ENCODE measurements at regions not wholly inside any gene's neighbourhood (a gene's known extent, or its start where the extent isn't known, plus 50 kb on each side); places are given as distances from the start of the nearest gene placed in this dataset.
"Not testable (repeated sequence)": the region's sequence is repeated elsewhere in the genome, so short reads cannot be mapped to it uniquely, and the experiment has no call there.

DNA sequence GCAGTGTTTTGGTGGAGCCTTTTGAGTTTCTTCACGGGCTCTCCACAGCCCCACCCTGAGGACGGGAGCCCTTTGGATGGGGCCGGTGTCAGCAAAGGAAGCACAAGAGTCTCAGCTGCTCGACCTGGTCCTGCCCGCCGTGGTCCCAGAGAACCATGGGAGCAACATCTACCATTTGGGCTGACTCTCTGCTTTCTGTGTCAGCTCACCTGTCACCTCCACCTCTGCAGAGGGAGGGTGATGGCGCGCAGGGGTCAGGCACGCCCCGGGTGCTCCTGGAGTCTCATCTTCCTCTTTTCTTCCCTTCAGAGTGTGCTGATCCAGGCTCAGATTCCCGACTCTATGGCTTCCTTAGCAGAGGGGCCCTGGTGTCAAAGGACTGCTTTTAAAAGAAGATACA lies 171.7 kb downstream of the LAT start:
- Mint-ChIP-seq H3K27ac (peak overlapping the region; percentile 44 to 87 (median 75)), H3K9me3 (no peaks in the 10 kb centered on the region), H3K4me1 (peaks cover 35% of the 10 kb centered on the region), H3K4me3 (no peak overlapping the region), H3K36me3 (ENCODE audit: low read depth) (no peaks in the 10 kb centered on the region), H3K27me3 (ENCODE audit: low read depth) (peaks cover 10% of the 10 kb centered on the region)
- TF ChIP-seq CTCF (IDR thresholded peaks at IDR 0.05; ENCODE audit: unreplicated experiment in 3 of 3): no peak

DNA sequence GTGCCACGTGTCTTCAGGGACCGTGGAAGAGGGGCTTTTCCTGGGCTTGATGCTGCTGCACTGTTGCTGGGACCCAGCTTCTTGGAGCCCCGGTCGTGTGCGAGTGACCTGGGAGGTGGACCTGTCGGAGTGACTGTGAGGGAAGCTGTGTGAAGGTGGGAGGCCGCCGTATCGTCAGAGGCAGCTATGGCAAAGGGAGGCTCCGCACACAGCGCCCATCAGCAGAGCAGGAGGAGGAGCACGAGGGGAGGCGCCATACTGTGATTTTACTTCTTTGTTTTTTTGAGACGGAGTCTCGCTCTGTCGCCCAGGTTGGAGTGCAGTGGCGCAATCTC lies 171.0 kb downstream of the LAT start:
- peaks cover 31% of the 10 kb centered on the region for H3K4me1 Mint-ChIP-seq
- not testable (repeated sequence) for H3K27me3 Mint-ChIP-seq (ENCODE audit: low read depth); H3K9me3 Mint-ChIP-seq; H3K27ac Mint-ChIP-seq; H3K4me3 Mint-ChIP-seq; H3K36me3 Mint-ChIP-seq (ENCODE audit: low read depth)

GRCh38 chr16:29155131-29155865 lies 170.4 kb downstream of the LAT start:
- not testable (repeated sequence) for H3K9me3 Mint-ChIP-seq; H3K36me3 Mint-ChIP-seq (ENCODE audit: low read depth); H3K4me3 Mint-ChIP-seq
- peaks cover 13% of the 10 kb centered on the region for H3K27me3 Mint-ChIP-seq (ENCODE audit: low read depth)
- H3K4me1 Mint-ChIP-seq: peaks cover 27% of the 10 kb centered on the region
- H3K27ac Mint-ChIP-seq: peak overlapping the region in 1 of 3 experiments; percentile 50

DNA sequence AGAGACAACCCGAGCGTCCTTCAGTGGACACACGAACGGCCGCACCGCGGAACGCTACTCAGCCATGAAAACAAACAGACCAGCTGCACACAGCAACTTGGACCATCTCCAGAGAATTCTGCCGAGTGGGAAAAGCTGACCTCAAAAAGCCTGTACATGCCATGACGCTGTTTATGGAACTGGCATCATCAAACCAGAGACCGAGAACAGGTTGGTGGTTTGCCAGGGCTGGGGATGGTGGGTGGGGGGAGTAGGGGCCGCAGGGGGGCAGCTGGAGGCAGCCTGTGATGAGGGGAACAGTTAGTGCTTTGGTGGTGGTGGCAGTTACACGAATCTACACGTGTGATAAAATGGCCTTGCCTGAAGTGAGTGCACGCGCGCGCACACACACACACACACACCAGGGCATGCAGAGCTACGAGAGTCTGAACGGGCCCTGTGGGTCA lies 169.8 kb downstream of the LAT start:
- TF ChIP-seq CTCF (IDR thresholded peaks at IDR 0.05; ENCODE audit: unreplicated experiment in 3 of 3): no peak
- H3K27me3 Mint-ChIP-seq (ENCODE audit: low read depth): peaks cover 15% of the 10 kb centered on the region
- H3K9me3 Mint-ChIP-seq: no peaks in the 10 kb centered on the region
- peaks cover 21% of the 10 kb centered on the region for H3K4me1 Mint-ChIP-seq
- peak overlapping the region in 1 of 3 experiments; percentile 50 for H3K27ac Mint-ChIP-seq
- no peak overlapping the region for H3K4me3 Mint-ChIP-seq
- no peaks in the 10 kb centered on the region for H3K36me3 Mint-ChIP-seq (ENCODE audit: low read depth)

DNA sequence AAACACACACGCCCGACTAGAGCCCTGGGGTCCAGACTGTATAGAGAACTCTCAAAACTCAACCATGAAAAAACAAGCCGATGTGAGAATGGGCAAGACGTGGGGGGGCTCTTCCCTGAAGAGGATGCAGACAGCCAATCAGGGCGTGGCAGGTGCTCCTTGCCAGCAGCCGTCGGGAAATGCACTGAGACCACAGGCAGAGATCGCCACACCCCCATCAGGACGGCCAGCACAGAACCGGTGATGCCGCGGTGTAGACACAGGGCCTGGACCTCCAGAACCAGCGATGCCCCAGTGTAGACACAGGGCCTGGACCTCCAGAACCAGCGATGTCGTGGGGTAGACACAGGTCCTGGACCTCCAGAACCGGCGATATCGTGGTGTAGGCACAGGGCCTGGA lies 169.2 kb downstream of the LAT start:
- peak overlapping the region in 1 of 3 experiments; percentile 40 for H3K27ac Mint-ChIP-seq
- no peaks in the 10 kb centered on the region for H3K36me3 Mint-ChIP-seq (ENCODE audit: low read depth)
- no peak for TF ChIP-seq CTCF (IDR thresholded peaks at IDR 0.05; ENCODE audit: unreplicated experiment in 3 of 3)
- no peaks in the 10 kb centered on the region for H3K9me3 Mint-ChIP-seq
- H3K27me3 Mint-ChIP-seq (ENCODE audit: low read depth): peaks cover 15% of the 10 kb centered on the region
- no peak overlapping the region for H3K4me3 Mint-ChIP-seq
- H3K4me1 Mint-ChIP-seq: peaks cover 21% of the 10 kb centered on the region

GRCh38 chr16:29153307-29153706 lies 168.5 kb downstream of the LAT start:
- not testable (repeated sequence) for H3K36me3 Mint-ChIP-seq (ENCODE audit: low read depth); H3K9me3 Mint-ChIP-seq; H3K4me3 Mint-ChIP-seq; H3K27ac Mint-ChIP-seq
- Mint-ChIP-seq H3K4me1 (peaks cover 21% of the 10 kb centered on the region), H3K27me3 (ENCODE audit: low read depth) (peaks cover 15% of the 10 kb centered on the region)

DNA sequence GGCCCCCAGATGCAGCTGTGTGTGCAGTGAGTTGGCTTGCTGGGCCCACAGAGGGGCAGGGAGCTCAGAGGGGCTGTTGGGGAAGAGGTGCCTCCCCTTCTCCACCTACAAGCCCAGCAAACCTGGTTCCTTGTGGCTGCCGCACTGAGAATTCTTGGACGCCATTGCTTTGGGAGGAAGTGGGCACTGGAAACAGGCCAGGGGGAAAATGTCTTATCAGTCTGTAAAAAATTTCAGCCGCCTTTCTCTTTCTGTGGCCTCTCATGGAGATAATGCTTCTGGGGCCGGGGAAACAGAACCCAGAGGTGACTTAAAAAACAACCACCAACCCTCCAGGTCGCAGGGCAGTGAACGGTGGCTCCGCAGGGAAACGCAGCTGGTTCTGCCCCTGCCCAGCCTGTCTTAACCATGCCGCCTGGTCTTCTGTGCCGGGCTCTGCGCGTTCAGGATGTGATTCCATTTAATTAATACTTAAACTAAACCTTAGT lies 167.7 kb downstream of the LAT start:
- not testable (repeated sequence) for H3K36me3 Mint-ChIP-seq (ENCODE audit: low read depth); H3K27ac Mint-ChIP-seq; H3K4me3 Mint-ChIP-seq; H3K9me3 Mint-ChIP-seq
- peaks cover 21% of the 10 kb centered on the region for H3K4me1 Mint-ChIP-seq
- H3K27me3 Mint-ChIP-seq (ENCODE audit: low read depth): peaks cover 15% of the 10 kb centered on the region

GRCh38 chr16:29151317-29151716 lies 166.5 kb downstream of the LAT start:
- Mint-ChIP-seq H3K27ac (no peak overlapping the region), H3K4me3 (no peak overlapping the region), H3K36me3 (ENCODE audit: low read depth) (no peaks in the 10 kb centered on the region), H3K27me3 (ENCODE audit: low read depth) (peaks cover 16% of the 10 kb centered on the region), H3K9me3 (no peaks in the 10 kb centered on the region), H3K4me1 (peaks cover 8% of the 10 kb centered on the region)
- no peak for TF ChIP-seq CTCF (IDR thresholded peaks at IDR 0.05; ENCODE audit: unreplicated experiment in 3 of 3)

- H3K27ac Mint-ChIP-seq: peak overlapping the region in 1 of 3 experiments; percentile 7
- not testable (repeated sequence) for H3K9me3 Mint-ChIP-seq; H3K36me3 Mint-ChIP-seq (ENCODE audit: low read depth); H3K4me3 Mint-ChIP-seq
- H3K4me1 Mint-ChIP-seq: peaks cover 11% of the 10 kb centered on the region
- peaks cover 21% of the 10 kb centered on the region for H3K27me3 Mint-ChIP-seq (ENCODE audit: low read depth)
Observed at GRCh38 chr16:29149912-29150311, 165.1 kb downstream of the LAT start.
